Ishikawa (cell line): ENCODE measurements at regions not wholly inside any gene's neighbourhood (a gene's known extent, or its start where the extent isn't known, plus 50 kb on each side); places are given as distances from the start of the nearest gene placed in this dataset.

Experiments
- CEBPB ChIP-seq: IDR thresholded peaks from 2 replicates; pipeline ENCODE4 v1.6.1; 2012
- CREB1 ChIP-seq: IDR thresholded peaks from 2 replicates; pipeline ENCODE4 v1.6.1; 2012; ENCODE audit warnings: low read depth
- EGR1 ChIP-seq: IDR thresholded peaks from 2 replicates; pipeline ENCODE4 v1.6.1; 2012
- EP300 ChIP-seq: IDR thresholded peaks from 2 replicates; pipeline ENCODE4 v1.6.1; 2012; ENCODE audit warnings: borderline replicate concordance
- FOXM1 ChIP-seq: IDR thresholded peaks from 2 replicates; pipeline ENCODE4 v1.6.1; 2012; ENCODE audit warnings: low read depth, borderline replicate concordance
- MAX ChIP-seq: IDR thresholded peaks from 2 replicates; pipeline ENCODE4 v1.6.1; 2012
- RAD21 ChIP-seq: IDR thresholded peaks from 2 replicates; pipeline ENCODE4 v1.6.1; 2012; ENCODE audit warnings: low read depth
- REST ChIP-seq: IDR thresholded peaks from 2 replicates; pipeline ENCODE4 v1.6.1; 2012; ENCODE audit warnings: low read depth, mild to moderate bottlenecking
- TAF1 ChIP-seq: IDR thresholded peaks from 2 replicates; pipeline ENCODE4 v1.6.1; 2012; ENCODE audit warnings: low read depth, mild to moderate bottlenecking
- TCF12 ChIP-seq: IDR thresholded peaks from 2 replicates; pipeline ENCODE4 v1.6.1; 2012; ENCODE audit warnings: low read depth
- TEAD4 ChIP-seq: IDR thresholded peaks from 2 replicates; pipeline ENCODE4 v1.6.1; 2012
- YY1 ChIP-seq: IDR thresholded peaks from 2 replicates; pipeline ENCODE4 v1.6.1; 2012; ENCODE audit warnings: low read depth

- no peak for TF ChIP-seq REST
- TF ChIP-seq EGR1: no peak
- TF ChIP-seq TEAD4: no peak
- no peak for TF ChIP-seq EP300
- TF ChIP-seq CREB1: no peak
- no peak for TF ChIP-seq MAX
- TF ChIP-seq YY1: no peak
- no peak for TF ChIP-seq CEBPB
- no peak for TF ChIP-seq RAD21
- no peak for TF ChIP-seq FOXM1
- TF ChIP-seq TCF12: no peak
- no peak for TF ChIP-seq TAF1
Observed at GRCh38 chr2:145985517-145985916, 1465.6 kb upstream of the ZEB2 start.
